ENCODE measurements at regions not wholly inside any gene's neighbourhood (a gene's known extent, or its start where the extent isn't known, plus 50 kb on each side); places are given as distances from the start of the nearest gene placed in this dataset.

DNA sequence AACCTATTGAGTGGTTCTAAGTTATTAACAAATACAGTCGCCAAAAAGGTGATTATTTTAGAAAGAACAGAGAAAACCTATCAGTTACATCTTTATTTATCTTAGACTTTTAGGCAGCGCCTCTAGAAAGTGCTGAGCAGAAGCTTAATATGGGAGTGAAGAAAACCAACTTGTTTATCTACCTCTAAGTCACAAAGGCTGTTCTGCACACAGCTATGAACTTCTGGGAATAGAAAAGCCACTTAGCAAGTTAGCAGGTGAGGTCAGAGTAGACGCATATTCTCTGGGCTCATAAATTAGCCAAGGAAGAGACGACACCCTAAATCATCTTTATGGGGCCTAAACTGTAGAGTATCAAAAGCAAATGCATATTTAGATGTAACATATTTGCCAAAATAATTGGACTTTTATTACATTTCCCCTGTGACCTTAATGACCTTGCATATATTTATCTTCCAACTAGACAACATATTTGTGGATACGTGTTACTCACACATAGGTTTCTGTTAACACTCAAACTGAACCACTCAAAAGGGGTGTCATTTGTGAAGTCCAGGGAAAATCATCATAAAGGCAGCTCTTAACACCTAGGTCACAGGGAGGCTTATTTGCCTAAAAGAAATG lies 267.1 kb downstream of the ADGB start:
- Histone ChIP-seq H3K9ac (no peak overlapping the region), H3K27ac (no peak overlapping the region), H2AFZ (ENCODE audit: low read depth) (no peak overlapping the region), H3K36me3 (ENCODE audit: insufficient read depth) (no peaks in the 10 kb centered on the region), H3K27me3 (ENCODE audit: insufficient read depth, low read depth) (no peaks in the 10 kb centered on the region), H3K4me1 (ENCODE audit: low read depth, poor library complexity, severe bottlenecking) (peaks cover 5% of the 10 kb centered on the region), H3K4me2 (no peak overlapping the region), H4K20me1 (ENCODE audit: insufficient read depth) (no peaks in the 10 kb centered on the region), H3K79me2 (ENCODE audit: insufficient read depth, low read depth) (no peaks in the 10 kb centered on the region), H3K4me3 (IDR thresholded peaks at IDR 0.05; ENCODE audit: insufficient read depth, low read depth, low read length) (no peak overlapping the region)
- TF ChIP-seq, protein P1, sequence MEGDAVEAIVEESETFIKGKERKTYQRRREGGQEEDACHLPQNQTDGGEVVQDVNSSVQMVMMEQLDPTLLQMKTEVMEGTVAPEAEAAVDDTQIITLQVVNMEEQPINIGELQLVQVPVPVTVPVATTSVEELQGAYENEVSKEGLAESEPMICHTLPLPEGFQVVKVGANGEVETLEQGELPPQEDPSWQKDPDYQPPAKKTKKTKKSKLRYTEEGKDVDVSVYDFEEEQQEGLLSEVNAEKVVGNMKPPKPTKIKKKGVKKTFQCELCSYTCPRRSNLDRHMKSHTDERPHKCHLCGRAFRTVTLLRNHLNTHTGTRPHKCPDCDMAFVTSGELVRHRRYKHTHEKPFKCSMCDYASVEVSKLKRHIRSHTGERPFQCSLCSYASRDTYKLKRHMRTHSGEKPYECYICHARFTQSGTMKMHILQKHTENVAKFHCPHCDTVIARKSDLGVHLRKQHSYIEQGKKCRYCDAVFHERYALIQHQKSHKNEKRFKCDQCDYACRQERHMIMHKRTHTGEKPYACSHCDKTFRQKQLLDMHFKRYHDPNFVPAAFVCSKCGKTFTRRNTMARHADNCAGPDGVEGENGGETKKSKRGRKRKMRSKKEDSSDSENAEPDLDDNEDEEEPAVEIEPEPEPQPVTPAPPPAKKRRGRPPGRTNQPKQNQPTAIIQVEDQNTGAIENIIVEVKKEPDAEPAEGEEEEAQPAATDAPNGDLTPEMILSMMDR (conservative IDR thresholded peaks at IDR 0.05; ENCODE audit: low read depth, low read length) = no peak

DNA sequence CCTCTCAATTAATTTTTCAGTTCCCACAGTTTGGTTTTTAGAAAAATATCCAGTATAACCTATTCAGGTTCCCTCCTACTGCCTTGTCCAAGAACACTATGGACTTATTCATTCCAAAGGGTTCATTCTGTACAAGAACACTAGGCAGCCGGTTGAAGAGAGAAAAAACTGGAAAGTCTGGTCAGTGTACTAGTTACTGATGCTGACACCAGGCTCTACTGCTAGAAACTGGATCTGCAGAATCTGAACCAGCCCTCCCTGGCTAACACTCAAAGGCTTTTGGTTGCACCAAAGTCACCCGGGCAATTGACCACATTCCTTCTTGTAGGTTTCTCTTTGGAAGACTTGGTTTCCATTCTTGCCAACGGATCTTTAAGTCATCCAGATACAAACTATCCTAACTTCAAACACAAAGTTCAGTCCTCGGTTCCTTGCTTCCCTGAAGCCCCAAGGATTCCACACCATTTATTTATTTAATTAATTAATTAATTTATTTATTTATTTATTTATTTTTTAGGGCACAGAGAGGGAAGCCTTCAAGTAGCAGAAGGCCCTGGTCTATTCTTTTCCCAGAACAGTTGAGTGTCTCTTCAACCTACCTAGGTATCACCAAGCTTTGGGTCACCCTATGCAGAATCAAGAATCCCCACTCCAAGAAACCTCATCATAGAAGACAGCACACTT lies 268.1 kb downstream of the ADGB start:
- H2AFZ ChIP-seq (ENCODE audit: low read depth) = no peak overlapping the region

DNA sequence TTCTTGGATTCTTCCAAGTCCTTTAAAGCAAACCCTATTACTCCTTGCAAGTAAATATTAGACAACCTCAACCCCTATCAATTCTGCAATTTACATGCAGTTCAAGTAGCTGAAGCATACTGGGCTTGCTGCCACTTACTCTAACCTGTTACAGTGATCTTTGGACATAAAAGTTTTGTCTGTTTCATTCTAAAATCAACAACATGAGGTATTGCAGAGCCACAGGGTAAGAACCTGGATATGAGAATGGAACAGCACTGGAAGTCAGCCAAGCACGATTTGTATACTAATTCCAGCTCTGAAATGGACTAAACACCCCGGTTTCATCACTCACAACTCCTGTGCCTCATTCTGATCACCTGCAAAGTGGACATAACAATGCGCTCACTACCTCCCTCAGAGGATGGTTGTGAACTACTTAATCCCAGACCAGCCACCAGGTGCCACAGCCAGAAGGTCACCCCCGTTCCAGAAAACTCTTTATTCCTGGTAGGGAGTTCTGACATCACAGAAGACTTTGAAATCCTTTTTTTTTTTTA lies 270.0 kb downstream of the ADGB start:
- Histone ChIP-seq H3K4me1 (ENCODE audit: low read depth, poor library complexity, severe bottlenecking) (peaks cover 7% of the 10 kb centered on the region), H4K20me1 (ENCODE audit: insufficient read depth) (no peaks in the 10 kb centered on the region), H3K27ac (no peak overlapping the region), H3K9ac (no peak overlapping the region), H3K79me2 (ENCODE audit: insufficient read depth, low read depth) (no peaks in the 10 kb centered on the region), H2AFZ (ENCODE audit: low read depth) (no peak overlapping the region), H3K4me2 (no peak overlapping the region), H3K36me3 (ENCODE audit: insufficient read depth) (no peaks in the 10 kb centered on the region), H3K27me3 (ENCODE audit: insufficient read depth, low read depth) (no peaks in the 10 kb centered on the region), H3K4me3 (IDR thresholded peaks at IDR 0.05; ENCODE audit: insufficient read depth, low read depth, low read length) (no peak overlapping the region)
- TF ChIP-seq, protein P1 (conservative IDR thresholded peaks at IDR 0.05; ENCODE audit: low read depth, low read length) = no peak

More for the DNA sequence above, 268.1 kb downstream of the ADGB start:
- Histone ChIP-seq H3K27me3 (ENCODE audit: insufficient read depth, low read depth) (no peaks in the 10 kb centered on the region), H3K4me2 (no peak overlapping the region), H3K9ac (no peak overlapping the region), H3K27ac (no peak overlapping the region), H3K79me2 (ENCODE audit: insufficient read depth, low read depth) (no peaks in the 10 kb centered on the region), H3K4me3 (IDR thresholded peaks at IDR 0.05; ENCODE audit: insufficient read depth, low read depth, low read length) (no peak overlapping the region), H3K4me1 (ENCODE audit: low read depth, poor library complexity, severe bottlenecking) (peaks cover 7% of the 10 kb centered on the region), H4K20me1 (ENCODE audit: insufficient read depth) (no peaks in the 10 kb centered on the region), H3K36me3 (ENCODE audit: insufficient read depth) (no peaks in the 10 kb centered on the region)
- TF ChIP-seq, protein P1 (conservative IDR thresholded peaks at IDR 0.05; ENCODE audit: low read depth, low read length) = no peak

DNA sequence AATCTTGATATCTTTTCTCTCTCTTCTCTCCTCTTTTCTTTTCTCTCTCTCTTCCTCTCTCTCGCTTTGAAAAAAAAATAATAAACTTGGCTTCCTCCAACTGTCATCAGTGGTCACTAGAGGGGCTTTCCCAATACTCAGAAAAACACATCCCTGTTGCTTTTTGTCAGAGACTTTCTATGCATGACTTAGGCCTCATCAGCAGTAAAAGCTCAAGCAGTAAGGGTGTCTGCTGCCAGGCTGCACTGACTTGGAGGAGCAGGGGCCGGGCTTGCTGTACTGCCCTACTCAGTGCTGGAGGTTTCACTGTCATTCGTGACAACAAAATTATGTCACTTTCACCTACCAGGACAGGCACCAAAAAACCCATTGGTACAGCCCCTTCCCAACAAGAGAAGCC lies 272.0 kb downstream of the ADGB start:
- H2AFZ ChIP-seq (ENCODE audit: low read depth) = no peak overlapping the region
- TF ChIP-seq, protein P1 (conservative IDR thresholded peaks at IDR 0.05; ENCODE audit: low read depth, low read length) = no peak
- no peak overlapping the region for H3K9ac ChIP-seq

More for the DNA sequence above, 272.0 kb downstream of the ADGB start:
- no peaks in the 10 kb centered on the region for H4K20me1 ChIP-seq (ENCODE audit: insufficient read depth)
- H3K4me2 ChIP-seq = no peak overlapping the region
- no peaks in the 10 kb centered on the region for H3K36me3 ChIP-seq (ENCODE audit: insufficient read depth)
- H3K27me3 ChIP-seq (ENCODE audit: insufficient read depth, low read depth) = no peaks in the 10 kb centered on the region
- H3K79me2 ChIP-seq (ENCODE audit: insufficient read depth, low read depth) = no peaks in the 10 kb centered on the region
- H3K27ac ChIP-seq = no peak overlapping the region
- H3K4me1 ChIP-seq (ENCODE audit: low read depth, poor library complexity, severe bottlenecking) = peaks cover 7% of the 10 kb centered on the region
- H3K4me3 ChIP-seq (IDR thresholded peaks at IDR 0.05; ENCODE audit: insufficient read depth, low read depth, low read length) = no peak overlapping the region

All from KMS-11 (cell line).